GM19467 (cell line): ENCODE measurements at regions not wholly inside any gene's neighbourhood (a gene's known extent, or its start where the extent isn't known, plus 50 kb on each side); places are given as distances from the start of the nearest gene placed in this dataset.

ENCODE experiments used
- ATAC-seq: cut with Tn5 transposase; IDR thresholded peaks from one replicate; pipeline ENCODE4 v1.9.1; 2021; ENCODE audit warnings: mild to moderate bottlenecking, moderate library complexity; ENCODE audit not compliant: unreplicated experiment

DNA sequence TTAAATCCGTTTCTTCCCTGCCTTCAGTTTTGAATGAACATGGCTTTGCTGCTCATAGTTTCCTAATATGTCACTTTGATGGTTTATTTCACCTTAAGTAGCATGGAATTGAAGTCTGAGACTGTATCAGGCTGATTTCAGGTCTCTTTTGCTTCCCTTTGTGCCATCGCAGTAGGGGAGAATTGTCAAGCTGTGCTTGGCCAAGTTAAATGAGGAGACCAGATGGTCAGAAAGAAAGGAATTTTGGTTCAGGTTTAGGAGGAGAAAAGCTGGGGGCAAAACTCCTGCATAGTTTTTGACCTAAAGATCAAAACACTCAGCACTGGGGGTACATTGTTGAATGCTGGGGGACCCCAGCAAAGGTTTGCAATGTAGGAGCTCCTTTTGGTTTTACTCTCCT is 398.4 kb downstream of the NUAK1 start:
- ATAC-seq: no peak

DNA sequence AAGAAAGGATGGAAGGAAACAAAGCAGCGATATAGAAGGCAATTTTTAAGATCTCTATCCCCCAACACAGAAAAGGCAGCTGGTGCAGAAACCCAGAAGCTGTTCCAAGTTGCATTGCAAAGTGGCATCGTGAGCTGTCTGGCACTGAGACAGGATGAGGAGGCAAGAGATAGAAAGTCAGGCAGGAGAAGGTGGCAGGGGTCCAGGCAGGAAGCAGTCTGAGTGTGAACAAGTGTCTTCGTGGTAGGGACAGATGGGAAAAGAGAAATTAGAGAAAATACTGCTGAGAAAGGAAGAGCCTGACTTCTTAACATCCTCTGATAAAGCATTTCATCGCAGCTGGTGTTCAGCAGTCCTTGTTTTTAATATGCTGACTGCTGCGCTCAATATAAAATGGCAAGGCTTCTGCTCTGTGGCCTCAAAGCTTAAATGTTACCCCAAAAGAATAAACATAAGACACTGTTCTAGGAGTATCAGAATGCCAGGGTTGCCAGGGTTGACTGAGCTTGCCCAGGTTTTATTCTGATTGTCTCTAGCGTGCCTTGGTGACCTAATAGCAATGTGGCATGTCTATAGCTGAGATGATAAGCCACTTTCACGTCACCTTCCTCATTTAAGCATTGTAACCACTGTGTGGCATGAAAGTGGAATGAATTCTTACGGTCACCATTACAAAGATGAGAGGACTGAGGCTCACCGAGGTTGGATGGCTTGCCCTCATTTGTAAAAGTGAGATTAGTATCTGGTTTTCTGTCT is 397.6 kb downstream of the NUAK1 start:
- no peak for ATAC-seq

- ATAC-seq: no peak
Observed at GRCh38 chr12:105741786-105742566, 396.8 kb downstream of the NUAK1 start.

DNA sequence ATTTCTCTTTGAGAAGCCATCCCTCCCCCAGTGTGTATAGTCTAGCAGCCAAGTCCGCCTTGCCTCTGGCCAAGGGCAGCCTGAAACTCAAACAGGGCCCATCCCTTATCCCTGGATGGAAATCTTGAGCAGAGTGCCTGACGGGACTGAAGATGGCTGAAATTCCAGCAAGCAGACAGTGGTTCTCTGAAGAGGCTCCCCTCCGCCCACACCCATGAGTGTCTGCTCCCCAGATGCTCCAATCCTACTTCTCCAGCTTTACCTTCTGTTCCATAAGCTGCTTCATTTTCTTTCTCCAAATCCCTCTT is 396.2 kb downstream of the NUAK1 start:
- ATAC-seq: no peak

GRCh38 chr12:105744371-105745058 is 394.2 kb downstream of the NUAK1 start:
- no peak for ATAC-seq

DNA sequence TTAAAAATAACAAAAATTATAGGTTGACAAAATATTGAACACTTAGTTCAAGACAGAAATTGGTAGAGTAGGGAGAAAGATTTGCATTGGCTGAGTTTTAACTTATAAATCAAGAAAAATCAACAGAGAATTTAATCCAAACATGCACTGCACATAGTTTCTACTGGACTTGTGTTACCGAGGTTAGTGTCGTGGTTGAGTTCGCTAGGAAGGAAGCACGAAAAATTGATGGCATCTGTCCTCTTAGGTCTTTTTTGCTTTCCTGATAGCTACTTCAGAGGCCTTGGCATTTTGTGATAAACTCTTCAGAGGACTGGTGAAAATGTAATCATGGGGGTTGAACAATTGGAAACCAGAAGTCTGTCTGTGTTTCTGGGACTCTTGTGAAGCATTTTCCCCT is 392.9 kb downstream of the NUAK1 start:
- no peak for ATAC-seq

GRCh38 chr12:105748806-105749600 is 389.8 kb downstream of the NUAK1 start:
- ATAC-seq: no peak

- ATAC-seq: no peak
Observed at GRCh38 chr12:105750096-105750495, 388.7 kb downstream of the NUAK1 start.

GRCh38 chr12:105754313-105754712 is 384.4 kb downstream of the NUAK1 start:
- ATAC-seq: no peak

DNA sequence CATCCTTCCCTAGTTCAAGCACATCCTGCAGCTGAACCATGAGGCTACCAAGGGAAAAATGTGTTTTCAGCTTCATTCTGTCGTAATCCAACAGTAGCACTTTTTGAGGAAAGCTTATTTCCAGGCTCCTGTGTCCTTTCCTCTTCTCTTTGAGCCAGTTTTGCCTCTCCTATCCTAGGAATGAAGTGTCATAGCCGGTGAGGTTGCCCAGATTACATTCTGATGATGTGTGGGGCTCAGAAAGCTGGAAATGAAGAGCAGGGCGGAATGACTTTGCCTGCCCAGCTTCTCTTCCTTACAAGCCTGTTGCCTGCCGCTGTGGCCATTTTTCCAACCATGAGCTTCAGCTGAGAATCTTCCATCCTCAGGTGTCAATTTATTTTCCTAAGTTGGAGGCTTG is 381.8 kb downstream of the NUAK1 start:
- ATAC-seq: no peak

DNA sequence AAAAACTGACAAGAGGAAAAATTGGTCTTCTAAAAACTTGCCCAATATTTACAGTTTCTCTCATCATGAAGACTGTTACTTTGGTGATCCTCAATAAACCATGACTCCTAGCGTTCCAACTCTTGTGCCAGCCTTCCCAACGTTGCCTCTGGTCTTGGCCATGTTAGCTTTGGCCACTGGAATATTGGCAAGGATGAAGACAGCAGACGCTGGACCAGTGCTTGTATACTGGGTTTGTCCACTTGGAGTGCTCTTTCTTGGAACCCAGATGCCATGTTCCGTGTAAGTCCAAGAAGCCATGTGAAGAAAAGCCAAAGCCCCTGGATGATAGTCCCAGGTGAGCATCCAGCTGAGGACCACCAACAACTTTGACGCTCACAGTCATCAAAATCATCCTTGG is 379.6 kb downstream of the NUAK1 start:
- ATAC-seq: no peak

- ATAC-seq: no peak
Observed at GRCh38 chr12:105761075-105761474, 377.7 kb downstream of the NUAK1 start.

GRCh38 chr12:105764216-105764835 is 374.4 kb downstream of the NUAK1 start:
- no peak for ATAC-seq

DNA sequence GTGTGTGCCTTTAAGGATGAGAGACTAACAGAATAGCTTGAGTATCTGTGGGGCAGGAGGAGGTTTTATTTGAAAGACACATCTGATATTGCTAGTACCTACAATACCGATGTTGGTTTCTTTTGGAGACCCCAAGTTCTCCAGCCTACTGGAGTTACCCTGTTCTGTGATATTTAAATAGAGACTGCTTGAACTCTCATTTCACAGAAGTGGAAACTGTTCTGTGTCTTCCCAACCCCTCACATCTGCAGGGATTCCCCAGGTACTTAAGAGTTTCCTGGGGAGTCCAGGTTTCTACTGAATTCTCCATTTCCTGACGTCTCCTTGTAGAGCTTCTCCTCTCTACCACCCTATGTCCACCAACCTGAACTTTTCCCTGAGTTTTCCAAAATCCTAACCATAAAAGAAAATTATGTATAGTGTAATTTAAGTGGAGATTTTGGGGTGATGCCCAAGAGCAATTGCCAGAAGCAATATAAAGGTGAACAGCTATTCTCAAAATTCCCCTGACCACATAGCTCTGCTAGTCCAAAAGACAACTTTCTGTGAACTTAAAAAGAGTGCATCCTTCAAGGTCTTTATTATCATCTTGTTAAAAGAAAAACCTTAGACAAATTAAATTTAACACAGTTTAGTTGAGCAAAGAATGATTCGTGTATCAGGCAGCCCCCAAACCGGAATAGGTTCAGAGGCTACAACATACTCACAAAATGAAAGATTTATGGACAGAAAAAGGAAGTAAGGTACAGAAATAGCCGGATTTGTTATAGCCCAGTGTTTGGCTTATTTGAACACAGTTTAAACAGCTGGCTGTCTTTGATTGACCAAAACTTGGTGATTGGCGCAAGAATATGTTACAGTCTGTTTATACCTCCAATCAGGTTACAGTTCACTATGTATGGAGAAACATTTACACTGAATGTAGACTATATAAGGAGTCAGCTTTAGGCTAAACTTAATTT is 373.4 kb downstream of the NUAK1 start:
- no peak for ATAC-seq

DNA sequence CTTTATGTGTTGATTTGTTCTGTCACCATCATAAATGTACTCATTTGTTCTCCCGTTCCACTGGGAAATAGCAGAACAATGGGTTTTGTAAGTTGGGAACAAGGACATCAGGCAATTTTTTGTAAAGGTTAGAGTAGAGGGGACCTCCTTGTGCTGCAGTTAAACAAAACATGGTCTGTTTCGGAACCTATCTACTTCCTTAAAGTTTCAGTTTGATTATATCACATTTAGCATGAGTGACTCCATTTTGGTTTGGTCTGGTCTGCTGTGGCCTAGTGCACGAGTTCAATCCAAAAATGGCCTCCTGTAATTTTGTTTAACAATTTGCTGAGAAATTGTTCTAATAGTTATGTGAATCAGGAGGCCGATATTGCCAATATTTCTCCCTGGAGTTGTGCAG is 372.7 kb downstream of the NUAK1 start:
- ATAC-seq: no peak

GRCh38 chr12:105769486-105769885 is 369.3 kb downstream of the NUAK1 start:
- ATAC-seq: no peak

- no peak for ATAC-seq
Observed at GRCh38 chr12:105773471-105773870, 365.3 kb downstream of the NUAK1 start.

- ATAC-seq: no peak
Observed at GRCh38 chr12:105774037-105774436, 364.7 kb downstream of the NUAK1 start.

DNA sequence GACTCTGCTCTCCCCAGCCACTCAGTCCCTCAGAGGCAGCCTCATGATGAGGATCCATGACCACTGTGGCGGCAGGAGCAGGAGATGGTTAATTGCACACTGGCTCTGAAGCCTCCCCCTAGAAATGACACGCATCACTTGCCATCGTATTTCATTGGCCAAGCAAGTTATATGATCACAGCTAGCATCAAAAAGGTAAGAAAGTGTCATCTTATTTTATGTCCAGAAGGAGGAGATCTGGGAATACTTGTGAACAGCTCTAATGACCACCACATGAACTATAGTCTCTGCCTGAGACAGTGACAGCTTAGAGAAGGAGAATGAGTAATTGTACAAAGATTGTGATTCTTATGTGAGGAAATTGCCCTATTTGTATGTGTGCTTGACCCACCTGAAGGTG is 363.4 kb downstream of the NUAK1 start:
- no peak for ATAC-seq
